Suprapubic skin (tissue), 4 donors: ENCODE measurements at regions not wholly inside any gene's neighbourhood (a gene's known extent, or its start where the extent isn't known, plus 50 kb on each side); places are given as distances from the start of the nearest gene placed in this dataset.

ENCODE experiments used
- DNase-seq, 2 donors: peaks; one replicate each; pipeline ENCODE4 v3.0.0-alpha.2; 2019; ENCODE audit warnings: low spot score in 2 of 2
- H3K27ac ChIP-seq: fragments of 200-600 bp; sonication (generic); one replicate; pipeline ENCODE4 v1.5.1; 2019
- H3K27me3 ChIP-seq: fragments of 200-600 bp; sonication (generic); one replicate; pipeline ENCODE4 v1.5.1; 2019
- H3K36me3 ChIP-seq: fragments of 200-600 bp; sonication (generic); one replicate; pipeline ENCODE4 v1.5.1; 2019
- H3K4me1 ChIP-seq: fragments of 200-600 bp; sonication (generic); one replicate; pipeline ENCODE4 v1.5.1; 2019
- H3K4me3 ChIP-seq: fragments of 200-600 bp; sonication (generic); one replicate; pipeline ENCODE4 v1.5.1; 2019; ENCODE audit warnings: mild to moderate bottlenecking
- H3K9me3 ChIP-seq: fragments of 200-600 bp; sonication (generic); one replicate; pipeline ENCODE4 v1.5.1; 2019
- CTCF ChIP-seq, 2 donors: fragments of 200-600 bp in 1 of 2; fragments of 450-650 bp in 1 of 2; sonication (generic) in 1 of 2; IDR thresholded peaks; one replicate each; pipeline ENCODE4 v1.5.1; 2016 to 2019; ENCODE audit warnings: antibody characterized with exemption in 2 of 2, mild to moderate bottlenecking in 1 of 2, moderate library complexity in 1 of 2
- EP300 ChIP-seq: sonication (generic); formaldehyde crosslinking; IDR thresholded peaks from one replicate; pipeline ENCODE4 v1.6.1; 2017; ENCODE audit warnings: antibody characterized with exemption
- POLR2A ChIP-seq, 2 donors: fragments of 450-650 bp; IDR thresholded peaks; one replicate each; pipeline ENCODE4 v1.6.1; 2017; ENCODE audit warnings: antibody characterized with exemption in 2 of 2, mild to moderate bottlenecking in 2 of 2, moderate library complexity in 2 of 2
- POLR2AphosphoS5 ChIP-seq, 3 donors: sonication (generic); formaldehyde crosslinking; IDR thresholded peaks; one replicate each; pipeline ENCODE4 v1.6.1; 2017; ENCODE audit warnings: antibody characterized with exemption in 3 of 3
- WGBS: methylation state at CpG from one replicate; pipeline ENCODE4 v1.1.5; 2018; 5-methylcytosine and 5-hydroxymethylcytosine counted together

- H3K4me3 ChIP-seq: no peak overlapping the region
- DNase-seq: no peak
- H3K36me3 ChIP-seq: no peaks in the 10 kb centered on the region
- H3K27ac ChIP-seq: no peak overlapping the region
- 46% methylated on average over 2 of the region's 2 CpGs for WGBS
- no peaks in the 10 kb centered on the region for H3K27me3 ChIP-seq
- peaks cover 10% of the 10 kb centered on the region for H3K9me3 ChIP-seq
- H3K4me1 ChIP-seq: no peaks in the 10 kb centered on the region
- no peak for TF ChIP-seq EP300
- no peak for TF ChIP-seq POLR2AphosphoS5 (IDR thresholded peaks at IDR 0.05)
- TF ChIP-seq CTCF (IDR thresholded peaks at IDR 0.05): no peak
- no peak for TF ChIP-seq POLR2A (IDR thresholded peaks at IDR 0.05)
Measured at GRCh38 chr18:2431806-2432205, 139.5 kb downstream of the METTL4 start.

- Histone ChIP-seq H3K4me3 (no peak overlapping the region), H3K9me3 (peaks cover 10% of the 10 kb centered on the region), H3K36me3 (no peaks in the 10 kb centered on the region), H3K4me1 (no peaks in the 10 kb centered on the region), H3K27me3 (no peaks in the 10 kb centered on the region), H3K27ac (no peak overlapping the region)
- no peak for DNase-seq
- TF ChIP-seq CTCF (IDR thresholded peaks at IDR 0.05) (no peak), POLR2A (IDR thresholded peaks at IDR 0.05) (no peak), EP300 (no peak), POLR2AphosphoS5 (IDR thresholded peaks at IDR 0.05) (no peak)
- WGBS: 43% methylated on average over 1 of the region's 1 CpG
Measured at GRCh38 chr18:2433366-2433765, 137.9 kb downstream of the METTL4 start.

- WGBS: 84% methylated on average over 2 of the region's 2 CpGs
Measured at GRCh38 chr18:2441544-2441943, 129.8 kb downstream of the METTL4 start.

GRCh38 chr18:2442006-2442405 is 129.3 kb downstream of the METTL4 start:
- DNase-seq: no peak
- Histone ChIP-seq H3K9me3 (no peaks in the 10 kb centered on the region), H3K4me3 (no peak overlapping the region), H3K4me1 (no peaks in the 10 kb centered on the region), H3K36me3 (no peaks in the 10 kb centered on the region), H3K27ac (no peak overlapping the region), H3K27me3 (no peaks in the 10 kb centered on the region)
- TF ChIP-seq EP300 (no peak), POLR2AphosphoS5 (IDR thresholded peaks at IDR 0.05) (no peak), CTCF (IDR thresholded peaks at IDR 0.05) (no peak), POLR2A (IDR thresholded peaks at IDR 0.05) (no peak)
- 65% methylated on average over 3 of the region's 3 CpGs for WGBS

More at GRCh38 chr18:2441544-2441943, 129.8 kb downstream of the METTL4 start:
- no peaks in the 10 kb centered on the region for H3K4me1 ChIP-seq
- H3K36me3 ChIP-seq: no peaks in the 10 kb centered on the region
- no peak for TF ChIP-seq POLR2A (IDR thresholded peaks at IDR 0.05)
- no peak for TF ChIP-seq EP300
- no peak for TF ChIP-seq CTCF (IDR thresholded peaks at IDR 0.05)
- no peak for TF ChIP-seq POLR2AphosphoS5 (IDR thresholded peaks at IDR 0.05)
- DNase-seq: no peak
- no peaks in the 10 kb centered on the region for H3K27me3 ChIP-seq
- no peak overlapping the region for H3K4me3 ChIP-seq
- H3K9me3 ChIP-seq: no peaks in the 10 kb centered on the region
- H3K27ac ChIP-seq: no peak overlapping the region

GRCh38 chr18:2442726-2443275 is 128.5 kb downstream of the METTL4 start:
- Histone ChIP-seq H3K36me3 (no peaks in the 10 kb centered on the region), H3K4me1 (no peaks in the 10 kb centered on the region), H3K4me3 (no peak overlapping the region), H3K9me3 (no peaks in the 10 kb centered on the region), H3K27me3 (no peaks in the 10 kb centered on the region), H3K27ac (no peak overlapping the region)
- no peak for DNase-seq
- 45% methylated on average over 4 of the region's 4 CpGs for WGBS
- no peak for TF ChIP-seq POLR2AphosphoS5 (IDR thresholded peaks at IDR 0.05)
- no peak for TF ChIP-seq EP300
- TF ChIP-seq CTCF (IDR thresholded peaks at IDR 0.05): no peak
- TF ChIP-seq POLR2A (IDR thresholded peaks at IDR 0.05): no peak
